ENCODE measurements at regions not wholly inside any gene's neighbourhood (a gene's known extent, or its start where the extent isn't known, plus 50 kb on each side); places are given as distances from the start of the nearest gene placed in this dataset.

DNA sequence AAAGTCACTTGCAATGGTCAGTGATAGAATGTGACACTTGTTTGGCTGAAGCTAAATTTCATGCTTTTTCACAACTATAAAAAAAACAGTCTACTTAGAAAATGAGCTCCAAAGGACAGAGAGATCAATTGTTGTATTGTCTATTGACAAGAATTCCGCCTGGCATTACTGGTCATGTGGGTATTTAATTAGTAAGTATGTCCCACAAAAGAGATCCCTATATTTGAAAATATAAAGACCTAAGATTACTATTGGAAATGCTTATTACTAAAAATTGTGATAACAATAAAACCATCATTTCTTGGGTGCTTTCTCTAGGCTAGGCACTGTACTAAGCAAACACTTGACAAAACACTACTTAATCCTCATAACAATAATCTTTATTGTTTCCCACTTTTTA, 745.2 kb upstream of the C9orf72 start:
- DNase-seq (ENCODE audit: low read depth) = no peak
- no peak overlapping the region for H3K4me3 ChIP-seq (ENCODE audit: low read depth, low read length)
- TF ChIP-seq, protein P1, sequence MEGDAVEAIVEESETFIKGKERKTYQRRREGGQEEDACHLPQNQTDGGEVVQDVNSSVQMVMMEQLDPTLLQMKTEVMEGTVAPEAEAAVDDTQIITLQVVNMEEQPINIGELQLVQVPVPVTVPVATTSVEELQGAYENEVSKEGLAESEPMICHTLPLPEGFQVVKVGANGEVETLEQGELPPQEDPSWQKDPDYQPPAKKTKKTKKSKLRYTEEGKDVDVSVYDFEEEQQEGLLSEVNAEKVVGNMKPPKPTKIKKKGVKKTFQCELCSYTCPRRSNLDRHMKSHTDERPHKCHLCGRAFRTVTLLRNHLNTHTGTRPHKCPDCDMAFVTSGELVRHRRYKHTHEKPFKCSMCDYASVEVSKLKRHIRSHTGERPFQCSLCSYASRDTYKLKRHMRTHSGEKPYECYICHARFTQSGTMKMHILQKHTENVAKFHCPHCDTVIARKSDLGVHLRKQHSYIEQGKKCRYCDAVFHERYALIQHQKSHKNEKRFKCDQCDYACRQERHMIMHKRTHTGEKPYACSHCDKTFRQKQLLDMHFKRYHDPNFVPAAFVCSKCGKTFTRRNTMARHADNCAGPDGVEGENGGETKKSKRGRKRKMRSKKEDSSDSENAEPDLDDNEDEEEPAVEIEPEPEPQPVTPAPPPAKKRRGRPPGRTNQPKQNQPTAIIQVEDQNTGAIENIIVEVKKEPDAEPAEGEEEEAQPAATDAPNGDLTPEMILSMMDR (IDR thresholded peaks at IDR 0.05; ENCODE audit: insufficient read depth, low read length) = no peak

DNA sequence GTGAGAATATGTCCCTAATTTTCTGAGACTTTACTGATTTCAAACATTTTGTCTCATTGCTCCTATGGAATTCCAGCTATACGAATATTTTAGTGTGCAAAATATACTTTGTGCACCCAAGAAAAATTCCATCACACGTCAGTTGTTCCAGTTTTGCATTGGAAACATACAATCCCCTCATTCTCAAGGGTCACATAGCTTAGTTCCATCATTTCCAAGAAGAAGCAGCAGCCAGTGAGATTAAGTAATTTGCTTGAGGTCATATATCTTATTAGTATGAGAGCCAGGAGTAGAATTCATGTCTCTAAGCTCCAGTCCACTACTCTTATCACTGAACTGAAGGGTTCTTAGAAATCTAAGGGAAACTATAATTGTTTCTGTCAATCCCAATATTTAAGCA, 746.7 kb upstream of the C9orf72 start:
- no peak for DNase-seq (ENCODE audit: low read depth)
- H3K4me3 ChIP-seq (ENCODE audit: low read depth, low read length) = no peak overlapping the region
- TF ChIP-seq, protein P1 (IDR thresholded peaks at IDR 0.05; ENCODE audit: insufficient read depth, low read length) = no peak

DNA sequence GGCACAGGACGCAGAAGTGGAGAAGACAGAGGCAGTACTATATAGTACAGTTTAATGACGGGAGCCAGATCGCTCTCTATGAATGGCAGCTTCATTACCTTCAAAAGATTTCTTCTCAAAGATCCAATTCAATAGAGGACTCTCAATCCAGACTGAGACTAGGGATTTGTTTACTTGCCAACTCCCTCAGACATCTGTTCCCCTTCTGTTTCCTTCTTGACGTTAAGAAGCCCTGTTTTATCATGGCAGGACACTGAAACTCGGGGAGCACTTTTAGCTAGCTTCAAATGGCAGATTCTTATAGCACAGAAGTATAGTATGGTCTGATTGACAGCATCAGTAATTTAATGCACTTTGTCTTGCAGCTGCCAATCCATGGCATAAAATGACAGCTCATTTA, 747.3 kb upstream of the C9orf72 start:
- TF ChIP-seq, protein P1 (IDR thresholded peaks at IDR 0.05; ENCODE audit: insufficient read depth, low read length) = no peak
- no peak for DNase-seq (ENCODE audit: low read depth)
- no peak overlapping the region for H3K4me3 ChIP-seq (ENCODE audit: low read depth, low read length)

DNA sequence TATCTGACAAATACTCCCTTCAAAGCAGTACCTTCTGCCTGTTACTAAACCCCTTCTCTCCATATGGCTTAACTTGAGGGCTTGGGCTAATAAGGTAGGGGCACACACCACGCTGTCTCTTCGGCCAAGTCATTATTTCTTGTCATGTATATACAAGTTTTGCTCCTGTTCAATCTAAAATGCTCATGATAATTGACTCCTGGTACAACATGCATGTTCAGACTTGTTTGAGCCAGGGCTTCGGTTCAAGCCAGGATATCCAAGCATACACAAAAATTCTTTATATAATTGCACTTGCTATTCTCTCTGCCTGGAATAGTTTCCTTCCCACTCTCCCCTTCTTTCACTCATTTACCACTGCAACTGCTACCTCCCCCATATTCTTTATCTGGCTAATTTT, 756.0 kb upstream of the C9orf72 start:
- no peak overlapping the region for H3K4me3 ChIP-seq (ENCODE audit: low read depth, low read length)
- no peak for DNase-seq (ENCODE audit: low read depth)
- TF ChIP-seq, protein P1 (IDR thresholded peaks at IDR 0.05; ENCODE audit: insufficient read depth, low read length) = no peak

DNA sequence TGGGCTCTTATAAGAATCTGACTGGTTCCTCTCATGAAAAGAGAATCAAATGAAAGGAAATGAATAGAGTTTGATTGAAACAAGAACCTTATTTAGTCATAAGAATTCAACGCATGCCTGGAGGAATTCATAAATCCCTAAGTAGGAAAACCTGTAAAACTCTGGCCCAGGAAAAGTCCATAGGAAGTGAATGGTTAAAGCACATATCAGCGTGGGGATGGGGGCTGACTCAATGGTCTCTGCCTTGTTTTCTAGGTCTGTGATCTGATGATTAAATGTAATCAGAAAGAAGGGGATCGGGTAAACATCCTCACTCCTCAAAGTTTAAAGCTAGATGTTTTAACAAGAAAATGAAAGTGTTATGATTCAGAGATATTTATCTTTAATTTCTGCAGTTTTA, 759.4 kb upstream of the C9orf72 start:
- H3K4me3 ChIP-seq (ENCODE audit: low read depth, low read length) = no peak overlapping the region
- DNase-seq (ENCODE audit: low read depth) = no peak
- TF ChIP-seq, protein P1 (IDR thresholded peaks at IDR 0.05; ENCODE audit: insufficient read depth, low read length) = no peak

DNA sequence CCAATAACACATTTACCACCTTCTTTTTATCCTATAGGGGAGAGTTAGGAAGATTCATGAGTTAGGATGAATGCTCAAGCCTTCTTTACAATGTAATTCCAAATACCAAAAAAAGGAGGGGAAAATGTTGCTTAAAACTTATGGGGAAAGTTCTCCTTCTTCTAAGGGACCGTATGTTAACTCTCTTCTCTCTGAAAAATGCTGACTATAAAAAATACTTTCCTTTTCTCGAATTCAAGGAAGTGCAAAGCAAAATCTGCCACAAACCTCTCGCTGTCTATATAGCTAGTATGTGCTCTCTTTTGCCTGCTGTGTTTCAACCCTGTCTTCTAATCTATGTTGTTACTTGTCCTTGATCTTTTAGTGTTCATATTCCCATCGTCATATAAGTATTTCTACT, 768.6 kb upstream of the C9orf72 start:
- TF ChIP-seq, protein P1 (IDR thresholded peaks at IDR 0.05; ENCODE audit: insufficient read depth, low read length) = no peak
- no peak overlapping the region for H3K4me3 ChIP-seq (ENCODE audit: low read depth, low read length)
- DNase-seq (ENCODE audit: low read depth) = no peak

DNA sequence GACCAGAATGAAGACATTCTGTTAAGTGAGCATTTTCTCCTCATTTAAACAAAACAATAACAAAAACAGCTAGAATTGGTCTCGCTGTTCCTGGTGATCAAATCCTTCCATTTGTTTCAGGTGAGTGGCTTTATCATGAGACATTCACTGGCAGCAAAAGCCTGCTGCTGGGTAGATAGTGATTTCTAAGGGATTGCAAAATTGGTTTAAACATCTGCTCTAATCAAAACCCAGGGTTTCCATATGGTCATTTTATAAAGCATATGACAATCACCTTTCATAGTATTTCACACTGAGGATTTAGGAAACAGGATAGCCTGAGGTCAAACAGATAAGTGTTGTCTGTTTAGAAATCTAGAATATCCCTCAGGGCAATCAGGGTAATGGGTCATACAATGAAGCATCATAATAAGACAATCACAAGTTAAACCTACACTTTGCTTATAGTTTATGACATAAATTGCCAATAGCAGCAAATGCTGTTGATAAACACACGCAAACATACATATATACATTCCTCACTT, 769.6 kb upstream of the C9orf72 start:
- TF ChIP-seq, protein P1 (IDR thresholded peaks at IDR 0.05; ENCODE audit: insufficient read depth, low read length) = no peak
- no peak overlapping the region for H3K4me3 ChIP-seq (ENCODE audit: low read depth, low read length)
- DNase-seq (ENCODE audit: low read depth) = no peak
